ENCODE measurements at regions not wholly inside any gene's neighbourhood (a gene's known extent, or its start where the extent isn't known, plus 50 kb on each side); places are given as distances from the start of the nearest gene placed in this dataset.
"Not testable (repeated sequence)": the region's sequence is repeated elsewhere in the genome, so short reads cannot be mapped to it uniquely, and the experiment has no call there.

DNA sequence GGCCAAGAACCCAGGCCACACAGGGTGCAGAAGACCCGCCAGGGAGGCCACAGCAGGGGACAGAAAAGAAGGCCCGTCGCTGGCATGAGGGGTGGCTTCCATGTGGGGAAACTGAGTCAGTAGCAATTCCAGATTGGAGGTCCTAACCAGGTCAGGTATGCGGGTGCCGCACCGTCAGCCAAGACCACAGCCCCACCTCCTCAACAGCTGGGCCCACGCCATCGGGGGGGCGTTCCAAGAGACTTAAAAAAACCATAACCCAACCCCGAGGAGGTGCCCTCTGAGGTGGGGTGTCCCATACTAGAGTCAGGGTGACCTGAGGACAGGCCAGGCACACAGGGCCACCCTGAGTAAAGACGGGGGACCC is 5416.8 kb upstream of the TPTE start:
- TF ChIP-seq, protein P1, sequence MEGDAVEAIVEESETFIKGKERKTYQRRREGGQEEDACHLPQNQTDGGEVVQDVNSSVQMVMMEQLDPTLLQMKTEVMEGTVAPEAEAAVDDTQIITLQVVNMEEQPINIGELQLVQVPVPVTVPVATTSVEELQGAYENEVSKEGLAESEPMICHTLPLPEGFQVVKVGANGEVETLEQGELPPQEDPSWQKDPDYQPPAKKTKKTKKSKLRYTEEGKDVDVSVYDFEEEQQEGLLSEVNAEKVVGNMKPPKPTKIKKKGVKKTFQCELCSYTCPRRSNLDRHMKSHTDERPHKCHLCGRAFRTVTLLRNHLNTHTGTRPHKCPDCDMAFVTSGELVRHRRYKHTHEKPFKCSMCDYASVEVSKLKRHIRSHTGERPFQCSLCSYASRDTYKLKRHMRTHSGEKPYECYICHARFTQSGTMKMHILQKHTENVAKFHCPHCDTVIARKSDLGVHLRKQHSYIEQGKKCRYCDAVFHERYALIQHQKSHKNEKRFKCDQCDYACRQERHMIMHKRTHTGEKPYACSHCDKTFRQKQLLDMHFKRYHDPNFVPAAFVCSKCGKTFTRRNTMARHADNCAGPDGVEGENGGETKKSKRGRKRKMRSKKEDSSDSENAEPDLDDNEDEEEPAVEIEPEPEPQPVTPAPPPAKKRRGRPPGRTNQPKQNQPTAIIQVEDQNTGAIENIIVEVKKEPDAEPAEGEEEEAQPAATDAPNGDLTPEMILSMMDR (IDR thresholded peaks at IDR 0.05) = not testable (repeated sequence)
- TF ChIP-seq POLR2A, EP300 (IDR thresholded peaks at IDR 0.05): not testable (repeated sequence)

Data from tibial nerve (tissue), 4 donors.